ENCODE measurements at regions not wholly inside any gene's neighbourhood (a gene's known extent, or its start where the extent isn't known, plus 50 kb on each side); places are given as distances from the start of the nearest gene placed in this dataset.

DNA sequence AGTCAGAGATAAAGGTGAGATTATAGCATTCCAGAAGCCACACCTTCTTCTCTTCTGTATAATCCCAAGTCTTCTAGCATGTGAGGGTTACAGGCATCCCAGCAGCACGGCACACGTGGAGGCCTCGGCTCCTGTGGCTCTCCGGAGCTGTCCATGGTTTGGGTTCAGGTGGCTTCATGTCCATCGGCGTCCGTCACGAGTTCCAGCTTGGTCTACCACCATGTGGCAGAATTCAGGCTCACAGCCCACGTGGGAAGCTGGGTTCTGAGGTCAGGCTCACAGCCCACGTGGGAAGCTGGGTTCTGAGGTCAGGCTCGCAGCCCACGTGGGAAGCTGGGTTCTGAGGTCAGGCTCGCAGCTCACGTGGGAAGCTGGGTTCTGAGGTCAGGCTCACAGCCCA, 378.3 kb upstream of the SALL3 start:
- no peak for DNase-seq (ENCODE audit: low read depth)
- TF ChIP-seq, protein P1, sequence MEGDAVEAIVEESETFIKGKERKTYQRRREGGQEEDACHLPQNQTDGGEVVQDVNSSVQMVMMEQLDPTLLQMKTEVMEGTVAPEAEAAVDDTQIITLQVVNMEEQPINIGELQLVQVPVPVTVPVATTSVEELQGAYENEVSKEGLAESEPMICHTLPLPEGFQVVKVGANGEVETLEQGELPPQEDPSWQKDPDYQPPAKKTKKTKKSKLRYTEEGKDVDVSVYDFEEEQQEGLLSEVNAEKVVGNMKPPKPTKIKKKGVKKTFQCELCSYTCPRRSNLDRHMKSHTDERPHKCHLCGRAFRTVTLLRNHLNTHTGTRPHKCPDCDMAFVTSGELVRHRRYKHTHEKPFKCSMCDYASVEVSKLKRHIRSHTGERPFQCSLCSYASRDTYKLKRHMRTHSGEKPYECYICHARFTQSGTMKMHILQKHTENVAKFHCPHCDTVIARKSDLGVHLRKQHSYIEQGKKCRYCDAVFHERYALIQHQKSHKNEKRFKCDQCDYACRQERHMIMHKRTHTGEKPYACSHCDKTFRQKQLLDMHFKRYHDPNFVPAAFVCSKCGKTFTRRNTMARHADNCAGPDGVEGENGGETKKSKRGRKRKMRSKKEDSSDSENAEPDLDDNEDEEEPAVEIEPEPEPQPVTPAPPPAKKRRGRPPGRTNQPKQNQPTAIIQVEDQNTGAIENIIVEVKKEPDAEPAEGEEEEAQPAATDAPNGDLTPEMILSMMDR (conservative IDR thresholded peaks at IDR 0.05; ENCODE audit: low read depth, low read length) = no peak
- no peak overlapping the region for H3K4me3 ChIP-seq (ENCODE audit: low read depth, low read length)

DNA sequence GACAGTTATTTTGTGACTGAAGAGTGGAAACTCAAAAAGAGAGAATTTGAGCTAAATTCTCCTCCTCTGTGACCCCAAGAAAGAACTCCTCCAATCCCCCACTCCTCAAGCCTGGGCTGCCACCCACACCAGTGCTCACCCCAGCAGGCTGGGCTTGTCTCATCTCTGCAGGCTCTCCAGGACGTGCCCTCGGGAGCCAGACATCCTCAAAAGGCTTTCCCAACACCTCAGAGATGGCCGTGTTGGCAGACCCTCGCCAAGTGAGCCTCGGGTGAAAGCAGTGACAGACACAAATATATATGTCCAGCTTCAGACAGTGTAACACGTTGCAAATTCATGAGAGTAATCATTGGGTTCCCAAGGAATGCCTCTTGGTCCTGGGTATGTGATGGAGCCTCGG, 377.7 kb upstream of the SALL3 start:
- no peak overlapping the region for H3K4me3 ChIP-seq (ENCODE audit: low read depth, low read length)
- TF ChIP-seq, protein P1 (conservative IDR thresholded peaks at IDR 0.05; ENCODE audit: low read depth, low read length) = no peak
- DNase-seq (ENCODE audit: low read depth) = no peak

DNA sequence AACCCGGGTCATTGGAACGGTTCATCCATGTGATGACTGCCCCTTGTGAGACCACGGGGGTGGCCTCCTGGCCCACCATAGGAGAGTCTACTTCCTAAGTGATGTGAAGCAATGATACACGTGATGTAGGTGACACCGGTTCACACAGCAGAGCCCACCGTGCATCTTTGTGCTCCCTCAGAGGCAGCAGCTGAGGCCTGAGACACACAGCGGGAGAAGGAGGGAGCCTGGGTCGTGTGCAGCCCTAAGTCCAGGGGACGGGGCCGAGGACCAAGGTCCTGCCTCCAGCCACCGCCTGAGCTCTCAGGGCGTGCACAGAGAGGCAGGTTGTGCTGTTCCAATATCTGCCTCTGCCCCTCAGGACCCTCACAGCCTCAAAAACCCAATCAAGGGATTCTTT, 377.2 kb upstream of the SALL3 start:
- H3K4me3 ChIP-seq (ENCODE audit: low read depth, low read length) = no peak overlapping the region
- TF ChIP-seq, protein P1 (conservative IDR thresholded peaks at IDR 0.05; ENCODE audit: low read depth, low read length) = no peak

DNA sequence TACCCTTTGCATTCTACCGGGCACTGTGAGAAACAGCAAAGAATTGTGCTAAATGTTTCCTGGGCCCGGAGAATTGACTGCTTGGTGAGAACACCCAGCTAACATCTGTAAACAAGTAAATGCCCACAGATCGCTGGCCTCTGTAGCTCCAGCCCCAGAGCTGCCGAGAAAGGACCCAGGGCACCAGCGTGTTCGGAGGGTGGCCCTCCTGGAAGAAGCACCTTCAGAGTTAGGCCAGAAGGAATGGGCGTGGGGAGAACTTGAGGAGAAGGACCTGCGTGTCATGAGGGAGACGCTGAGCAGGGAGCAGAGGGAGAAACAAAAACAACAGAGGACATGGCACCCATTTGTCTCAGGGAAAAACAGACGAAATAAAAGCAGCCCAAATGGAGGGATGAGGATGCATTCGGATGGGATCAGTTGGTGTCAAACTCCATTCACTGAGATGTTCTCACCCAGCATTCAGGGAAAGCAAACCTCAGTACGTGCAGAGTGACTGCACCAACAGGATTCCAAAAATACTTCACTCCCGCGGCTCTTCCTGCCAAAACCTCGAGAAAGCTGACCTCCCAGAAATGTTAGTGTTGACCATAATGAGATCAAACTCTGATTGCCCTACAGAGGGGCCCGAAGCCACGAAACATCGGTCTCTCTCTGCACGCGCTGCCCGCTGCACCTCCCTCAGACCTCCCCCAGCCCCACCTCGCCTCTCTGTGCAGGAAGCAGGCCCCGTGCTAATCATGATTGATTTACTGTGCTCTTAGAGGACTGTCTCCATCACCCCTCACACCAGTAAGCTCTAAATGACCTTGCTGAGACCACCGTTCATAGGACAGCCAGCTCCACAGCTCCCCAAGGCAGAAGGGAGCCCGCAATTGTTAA, 376.3 kb upstream of the SALL3 start:
- DNase-seq (ENCODE audit: low read depth) = no peak
- TF ChIP-seq, protein P1 (conservative IDR thresholded peaks at IDR 0.05; ENCODE audit: low read depth, low read length) = no peak
- H3K4me3 ChIP-seq (ENCODE audit: low read depth, low read length) = no peak overlapping the region

More for the DNA sequence above, 377.2 kb upstream of the SALL3 start:
- no peak for DNase-seq (ENCODE audit: low read depth)

DNA sequence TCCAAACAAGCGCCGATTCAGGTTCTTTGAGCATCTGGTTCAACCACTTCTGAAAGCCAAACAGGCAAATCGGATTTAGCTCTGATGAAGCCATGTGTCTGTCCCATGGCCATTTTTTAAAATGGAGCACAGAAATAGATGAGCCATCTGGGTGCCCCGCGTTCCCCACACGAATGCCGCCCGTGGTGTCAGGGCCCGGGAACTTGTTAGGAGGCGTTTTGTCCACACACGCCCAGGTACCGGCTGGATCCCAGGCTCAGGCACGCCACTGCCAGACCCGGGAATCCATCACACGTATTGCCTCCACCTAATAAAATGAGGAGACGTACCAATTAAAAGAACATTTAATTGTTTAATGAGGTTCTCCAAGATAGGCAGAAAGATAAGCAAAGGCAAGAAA, 374.4 kb upstream of the SALL3 start:
- DNase-seq (ENCODE audit: low read depth) = no peak
- TF ChIP-seq, protein P1 (conservative IDR thresholded peaks at IDR 0.05; ENCODE audit: low read depth, low read length) = no peak
- no peak overlapping the region for H3K4me3 ChIP-seq (ENCODE audit: low read depth, low read length)

DNA sequence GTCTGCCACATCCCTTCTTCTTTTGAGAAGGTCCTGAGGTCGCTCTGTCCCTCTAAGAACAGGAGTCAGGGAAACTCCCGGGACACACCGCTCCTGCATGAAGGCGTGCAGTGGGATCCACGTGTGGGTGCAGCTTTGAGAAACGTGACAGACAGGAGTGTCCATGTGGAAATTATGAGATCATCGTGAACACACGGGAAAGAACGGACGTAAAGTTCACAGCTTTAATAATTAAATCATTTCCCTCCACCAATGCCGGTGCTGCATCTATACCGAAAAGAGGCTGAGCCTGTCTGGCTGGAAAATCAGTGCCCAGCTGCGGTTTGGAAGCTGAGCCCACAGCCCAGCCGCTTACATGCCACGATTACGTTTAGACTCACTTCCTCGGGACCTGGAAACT, 372.4 kb upstream of the SALL3 start:
- TF ChIP-seq, protein P1 (conservative IDR thresholded peaks at IDR 0.05; ENCODE audit: low read depth, low read length) = no peak
- DNase-seq (ENCODE audit: low read depth) = no peak

DNA sequence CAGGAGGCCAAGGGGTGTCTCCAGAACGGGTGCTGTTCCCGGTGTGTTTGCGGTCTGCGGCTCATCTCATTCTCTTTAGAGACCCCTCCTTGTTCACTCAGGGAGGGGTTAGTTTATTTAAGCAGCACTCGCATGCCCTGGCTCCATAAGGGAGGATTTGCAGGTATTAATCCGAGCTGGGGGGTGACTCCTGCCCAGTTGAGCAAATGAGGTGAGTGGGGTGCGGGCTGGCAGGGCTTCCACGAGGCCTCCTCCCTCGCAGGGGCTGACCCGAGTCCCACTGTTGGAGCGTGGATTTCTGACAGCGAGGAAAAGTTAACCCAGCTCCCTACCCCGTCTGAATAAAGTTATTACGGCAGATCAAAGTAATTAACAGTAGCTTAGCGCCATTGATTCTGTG, 371.8 kb upstream of the SALL3 start:
- no peak for DNase-seq (ENCODE audit: low read depth)
- no peak overlapping the region for H3K4me3 ChIP-seq (ENCODE audit: low read depth, low read length)
- TF ChIP-seq, protein P1 (conservative IDR thresholded peaks at IDR 0.05; ENCODE audit: low read depth, low read length) = no peak

More for the DNA sequence above, 372.4 kb upstream of the SALL3 start:
- no peak overlapping the region for H3K4me3 ChIP-seq (ENCODE audit: low read depth, low read length)
